HepG2 (cell line): ENCODE measurements at regions not wholly inside any gene's neighbourhood (a gene's known extent, or its start where the extent isn't known, plus 50 kb on each side); places are given as distances from the start of the nearest gene placed in this dataset.

Source experiments
- CAMTA2 ChIP-seq: sonication (generic); formaldehyde crosslinking; IDR thresholded peaks from 2 replicates; pipeline ENCODE4 v1.4.0; 2020; ENCODE audit warnings: mild to moderate bottlenecking, missing genetic modification reagents, borderline replicate concordance
- GFI1 ChIP-seq: sonication (generic); formaldehyde crosslinking; IDR thresholded peaks from 2 replicates; pipeline ENCODE4 v1.5.0; 2020; ENCODE audit warnings: missing genetic modification reagents, mild to moderate bottlenecking, borderline replicate concordance
- HES4 ChIP-seq: sonication (generic); formaldehyde crosslinking; IDR thresholded peaks from 2 replicates; pipeline ENCODE4 v1.9.0; 2021; ENCODE audit warnings: mild to moderate bottlenecking, missing genetic modification reagents, borderline replicate concordance
- HOXA3 ChIP-seq: sonication (generic); formaldehyde crosslinking; IDR thresholded peaks from 2 replicates; pipeline ENCODE4 v1.5.0; 2020; ENCODE audit warnings: missing genetic modification reagents
- IKZF5 ChIP-seq: IDR thresholded peaks from 2 replicates; pipeline ENCODE4 v1.6.1; 2018; ENCODE audit warnings: missing genetic modification reagents, mild to moderate bottlenecking, missing compliant biosample characterization
- MYNN ChIP-seq: sonication (generic); formaldehyde crosslinking; IDR thresholded peaks from 2 replicates; pipeline ENCODE4 v1.4.0; 2020; ENCODE audit warnings: mild to moderate bottlenecking, low read depth, missing genetic modification reagents
- NR2F6 ChIP-seq, 2 experiments: IDR thresholded peaks; 2 replicates each; pipeline ENCODE4 v1.6.1; 2016; ENCODE audit warnings: antibody characterized with exemption in 1 of 2, mild to moderate bottlenecking in 1 of 2
- PLSCR1 ChIP-seq: sonication (generic); formaldehyde crosslinking; IDR thresholded peaks from 2 replicates; pipeline ENCODE4 v1.5.0; 2020; ENCODE audit warnings: missing genetic modification reagents, mild to moderate bottlenecking, borderline replicate concordance
- SMARCE1 ChIP-seq: fragments of 450-650 bp; IDR thresholded peaks from 2 replicates; pipeline ENCODE4 v1.6.1; 2017; ENCODE audit warnings: borderline replicate concordance
- SOX6 ChIP-seq, 2 experiments: fragments of 450-650 bp in 1 of 2; sonication (generic) in 1 of 2; formaldehyde crosslinking in 1 of 2; IDR thresholded peaks; 2 replicates each; pipeline versions ENCODE4 v1.4.0 to v1.6.1; 2017 to 2020; ENCODE audit warnings: antibody characterized with exemption in 1 of 2, mild to moderate bottlenecking in 1 of 2, missing genetic modification reagents in 1 of 2
- TRIM22 ChIP-seq: fragments of 450-650 bp; IDR thresholded peaks from 2 replicates; pipeline ENCODE4 v1.6.1; 2017
- ZBED4 ChIP-seq: sonication (generic); formaldehyde crosslinking; IDR thresholded peaks from 2 replicates; pipeline ENCODE4 v1.4.0; 2020; ENCODE audit warnings: missing genetic modification reagents, borderline replicate concordance
- ZBTB38 ChIP-seq: sonication (generic); formaldehyde crosslinking; IDR thresholded peaks from 2 replicates; pipeline ENCODE4 v1.5.1; 2020; ENCODE audit warnings: mild to moderate bottlenecking, missing genetic modification reagents
- ZNF792 ChIP-seq: IDR thresholded peaks from 2 replicates; pipeline ENCODE4 v1.6.1; 2016

- TF ChIP-seq ZBED4 (CRISPR knock-in tag) (no peak), SOX6 (IDR thresholded peaks at IDR 0.05) (no peak), SOX6 (CRISPR knock-in tag; IDR thresholded peaks at IDR 0.05) (no peak), TRIM22 (no peak), GFI1 (CRISPR knock-in tag) (no peak), PLSCR1 (CRISPR knock-in tag) (no peak), CAMTA2 (CRISPR knock-in tag) (no peak), IKZF5 (CRISPR knock-in tag) (no peak), MYNN (CRISPR knock-in tag) (no peak), ZNF792 (CRISPR knock-in tag) (no peak), ZBTB38 (CRISPR knock-in tag) (no peak), SMARCE1 (no peak), NR2F6 (IDR thresholded peaks at IDR 0.05) (no peak), NR2F6 (CRISPR knock-in tag; IDR thresholded peaks at IDR 0.05) (no peak), HOXA3 (CRISPR knock-in tag) (no peak), HES4 (CRISPR knock-in tag) (no peak)
Measured at GRCh38 chr6:149130508-149130907, 187.0 kb upstream of the TAB2 start (continued).
